H1 (cell line): ENCODE measurements at regions not wholly inside any gene's neighbourhood (a gene's known extent, or its start where the extent isn't known, plus 50 kb on each side); places are given as distances from the start of the nearest gene placed in this dataset.

Experiments
- CTCF ChIA-PET: fragments of 300-600 bp; sonication (Branson Sonifier 250); formaldehyde crosslinking; loops from one replicate; lab custom pipeline; 2021; ENCODE audit not compliant: partially characterized antibody; lab: Charles Lee
- POLR2A ChIA-PET: fragments of 300-600 bp; sonication (Branson Sonifier 250); formaldehyde crosslinking; loops from one replicate; lab custom pipeline; 2021; ENCODE audit warnings: inconsistent platforms; ENCODE audit not compliant: partially characterized antibody; lab: Charles Lee
- DNase-seq, 2 experiments: peaks; one replicate each; pipeline versions ENCODE4 v3.0.0 to v3.0.0-alpha.2; 2010 to 2022; ENCODE audit warnings: low spot score in 2 of 2, low read depth in 1 of 2, mixed read lengths in 1 of 2
- FAIRE-seq: peaks from 2 replicates; lab custom pipeline; 2011; peaks lifted over from hg19 to GRCh38; lab: Jason Lieb, UNC
- H2AFZ ChIP-seq: 2 replicates; pipeline ENCODE4 v1.8.1; 2012; ENCODE audit warnings: low read length, inconsistent platforms
- H2AK5ac ChIP-seq: 2 replicates; pipeline ENCODE4 v1.6.1; 2013; ENCODE audit warnings: low read depth, low read length
- H2BK120ac ChIP-seq: replicated peaks from 2 replicates; pipeline ENCODE3; 2013; ENCODE audit warnings: low read depth, low read length, inconsistent platforms
- H2BK12ac ChIP-seq: 2 replicates; pipeline ENCODE4 v1.6.1; 2013; ENCODE audit warnings: low read depth, low read length
- H2BK15ac ChIP-seq: 2 replicates; pipeline ENCODE4 v1.6.1; 2013; ENCODE audit warnings: low read length
- H2BK20ac ChIP-seq: 2 replicates; pipeline ENCODE4 v1.6.1; 2013; ENCODE audit warnings: low read length
- H2BK5ac ChIP-seq: 2 replicates; pipeline ENCODE4 v1.6.1; 2013; ENCODE audit warnings: low read depth, low read length
- H3K14ac ChIP-seq: 2 replicates; pipeline ENCODE4 v1.6.1; 2013; ENCODE audit warnings: inconsistent platforms; ENCODE audit not compliant: insufficient read length
- H3K18ac ChIP-seq: 2 replicates; pipeline ENCODE4 v1.6.1; 2013; ENCODE audit warnings: low read length; ENCODE audit errors: extremely low read depth
- H3K23ac ChIP-seq: 2 replicates; pipeline ENCODE4 v1.6.1; 2013; ENCODE audit warnings: inconsistent platforms; ENCODE audit not compliant: insufficient read length
- H3K23me2 ChIP-seq: 2 replicates; pipeline ENCODE4 v1.6.1; 2013; ENCODE audit warnings: low read depth, low read length
- H3K27ac ChIP-seq: 2 replicates; pipeline ENCODE4 v1.6.1; 2011; ENCODE audit warnings: low read depth, low read length, inconsistent platforms
- H3K27me3 ChIP-seq, 4 experiments: replicated peaks in 1 of 4; 1 replicate in 1 of 4; 2 replicates in 3 of 4; pipeline versions ENCODE4 v1.6.1 to v1.8.1; 2011 to 2013; ENCODE audit warnings: low read length in 3 of 4, mild to moderate bottlenecking in 3 of 4, inconsistent platforms in 2 of 4, mixed read lengths in 2 of 4, moderate library complexity in 1 of 4; ENCODE audit not compliant: control insufficient read depth in 3 of 4, insufficient read depth in 3 of 4; ENCODE audit errors: extremely low read depth in 1 of 4
- H3K36me3 ChIP-seq, 4 experiments: 2 replicates each; pipeline versions ENCODE4 v1.6.1 to v1.8.1; 2011 to 2013; ENCODE audit warnings: mild to moderate bottlenecking in 4 of 4, low read length in 3 of 4, moderate library complexity in 2 of 4, control low read depth in 1 of 4, inconsistent platforms in 1 of 4; ENCODE audit not compliant: insufficient read depth in 4 of 4, control insufficient read depth in 2 of 4
- H3K4ac ChIP-seq: replicated peaks from 2 replicates; pipeline ENCODE3; 2013; ENCODE audit warnings: low read length, low read depth, mixed read lengths, inconsistent platforms; ENCODE audit not compliant: insufficient read length
- H3K4me1 ChIP-seq, 4 experiments: replicated peaks in 1 of 4; 1 replicate in 1 of 4; 2 replicates in 3 of 4; pipeline versions ENCODE4 v1.6.1 to v1.8.1; 2011 to 2013; ENCODE audit warnings: low read length in 3 of 4, inconsistent platforms in 2 of 4, mixed read lengths in 1 of 4; ENCODE audit not compliant: insufficient read depth in 4 of 4, control insufficient read depth in 3 of 4
- H3K4me2 ChIP-seq, 2 experiments: 2 replicates each; pipeline versions ENCODE4 v1.6.1 to v1.8.1; 2011 to 2013; ENCODE audit warnings: low read depth in 2 of 2, low read length in 2 of 2, control low read depth in 1 of 2, inconsistent platforms in 1 of 2, mild to moderate bottlenecking in 1 of 2; ENCODE audit not compliant: insufficient read depth in 1 of 2
- H3K4me3 ChIP-seq, 4 experiments: fragments of 200-600, 300-600 bp in 1 of 4; sonication (generic), shearing (Covaris generic), sonication (Bioruptor Twin) in 1 of 4; 2 replicates each; pipeline versions ENCODE4 v1.5.1 to v1.8.1; 2011 to 2016; ENCODE audit warnings: low read length in 4 of 4, low read depth in 3 of 4, control low read depth in 2 of 4, inconsistent platforms in 2 of 4, mild to moderate bottlenecking in 2 of 4, mixed read lengths in 1 of 4, moderate library complexity in 1 of 4; ENCODE audit not compliant: insufficient read depth in 2 of 4; ENCODE audit errors: extremely low read depth in 1 of 4
- H3K56ac ChIP-seq: replicated peaks from 2 replicates; pipeline ENCODE3; 2013; ENCODE audit warnings: low read depth, mild to moderate bottlenecking, mixed read lengths, low read length, inconsistent platforms; ENCODE audit not compliant: insufficient read length
- H3K79me1 ChIP-seq: 2 replicates; pipeline ENCODE4 v1.6.1; 2013; ENCODE audit warnings: low read depth, low read length, control low read depth
- H3K79me2 ChIP-seq, 2 experiments: 2 replicates each; pipeline versions ENCODE4 v1.6.1 to v1.8.1; 2012 to 2013; ENCODE audit warnings: low read length in 2 of 2, mild to moderate bottlenecking in 2 of 2, inconsistent platforms in 1 of 2; ENCODE audit not compliant: insufficient read depth in 2 of 2, control insufficient read depth in 1 of 2
- H3K9ac ChIP-seq, 4 experiments: replicated peaks in 1 of 4; 1 replicate in 1 of 4; 2 replicates in 3 of 4; pipeline versions ENCODE4 v1.6.1 to v1.8.1; 2011 to 2013; ENCODE audit warnings: low read depth in 3 of 4, low read length in 3 of 4, control low read depth in 2 of 4, mild to moderate bottlenecking in 2 of 4, moderate library complexity in 2 of 4, inconsistent platforms in 1 of 4; ENCODE audit errors: extremely low read depth in 1 of 4
- H3K9me3 ChIP-seq, 2 experiments: 2 replicates each; pipeline versions ENCODE4 v1.6.1 to v1.8.1; 2012 to 2013; ENCODE audit warnings: mild to moderate bottlenecking in 2 of 2, moderate library complexity in 2 of 2, control low read depth in 1 of 2, inconsistent platforms in 1 of 2, low read depth in 1 of 2, low read length in 1 of 2, mixed read lengths in 1 of 2; ENCODE audit not compliant: insufficient read depth in 2 of 2
- H4K20me1 ChIP-seq, 2 experiments: replicated peaks in 1 of 2; 2 replicates each; pipeline versions ENCODE3 to v1.8.1; 2011 to 2013; ENCODE audit warnings: inconsistent platforms in 2 of 2, low read length in 2 of 2, mild to moderate bottlenecking in 1 of 2; ENCODE audit not compliant: insufficient read depth in 2 of 2, control insufficient read depth in 1 of 2
- H4K5ac ChIP-seq: 2 replicates; pipeline ENCODE4 v1.6.1; 2013; ENCODE audit warnings: low read length, low read depth, mixed read lengths, inconsistent platforms; ENCODE audit not compliant: insufficient read length
- H4K8ac ChIP-seq: 2 replicates; pipeline ENCODE4 v1.8.0; 2013; ENCODE audit warnings: mild to moderate bottlenecking, moderate library complexity, low read length, inconsistent platforms; ENCODE audit not compliant: insufficient read depth; ENCODE audit errors: extremely low read depth
- H4K91ac ChIP-seq: replicated peaks from 2 replicates; pipeline ENCODE3; 2013; ENCODE audit warnings: low read length, mixed read lengths, inconsistent platforms; ENCODE audit not compliant: insufficient read length
- BACH1 ChIP-seq: IDR thresholded peaks from 2 replicates; pipeline ENCODE4 v1.6.1; 2012; ENCODE audit warnings: low read length, improper control_type of control experiment
- BRCA1 ChIP-seq: IDR thresholded peaks from 2 replicates; pipeline ENCODE4 v1.6.1; 2012; ENCODE audit warnings: low read depth, low read length, improper control_type of control experiment
- EGR1 ChIP-seq: IDR thresholded peaks from 2 replicates; pipeline ENCODE4 v1.6.1; 2011; ENCODE audit warnings: low read depth, low read length, borderline replicate concordance
- EP300 ChIP-seq, 2 experiments: IDR thresholded peaks; 1 replicate in 1 of 2; 2 replicates in 1 of 2; pipeline ENCODE4 v1.6.1; 2011 to 2012; ENCODE audit warnings: low read depth in 2 of 2, low read length in 2 of 2, mild to moderate bottlenecking in 2 of 2, borderline replicate concordance in 1 of 2, inconsistent platforms in 1 of 2, moderate library complexity in 1 of 2
- FOSL1 ChIP-seq: IDR thresholded peaks from 2 replicates; pipeline ENCODE4 v1.6.1; 2011; ENCODE audit warnings: mild to moderate bottlenecking, low read depth, low read length, moderate library complexity; ENCODE audit not compliant: insufficient read depth
- POLR2AphosphoS5 ChIP-seq: IDR thresholded peaks from 2 replicates; pipeline ENCODE4 v1.6.1; 2011; ENCODE audit warnings: low read depth, low read length
- SIN3A ChIP-seq, 2 experiments: IDR thresholded peaks in 1 of 2; conservative IDR thresholded peaks in 1 of 2; 2 replicates each; pipeline ENCODE4 v1.6.1; 2011 to 2012; ENCODE audit warnings: low read length in 2 of 2, improper control_type of control experiment in 1 of 2, low read depth in 1 of 2, mild to moderate bottlenecking in 1 of 2
- TEAD4 ChIP-seq: IDR thresholded peaks from 2 replicates; pipeline ENCODE4 v1.6.1; 2012; ENCODE audit warnings: low read depth, low read length, inconsistent platforms, mixed read lengths
- WGBS, 2 experiments: shearing (Covaris generic) in 1 of 2; methylation state at CpG; one replicate each; pipeline versions ENCODE4 v1.1.6 to v1.1.7; 2013 to 2015; ENCODE audit warnings: low lambda C conversion rate in 2 of 2, mixed read lengths in 2 of 2, inconsistent platforms in 1 of 2, low coverage in 1 of 2, missing lambda C conversion rate in 1 of 2; ENCODE audit not compliant: insufficient replicate concordance in 2 of 2, insufficient coverage in 1 of 2, insufficient read length in 1 of 2; ENCODE audit errors: extremely low coverage in 1 of 2, missing lambda C conversion rate in 1 of 2; 5-methylcytosine and 5-hydroxymethylcytosine counted together
- TF ChIP-seq, protein P1 (sequence below), 3 experiments: IDR thresholded peaks; 1 replicate in 2 of 3; 2 replicates in 1 of 3; pipeline versions ENCODE4 v1.5.1 to v1.6.1; 2011; ENCODE audit warnings: low read length in 3 of 3, mild to moderate bottlenecking in 3 of 3, inconsistent platforms in 2 of 3, low read depth in 1 of 3, moderate library complexity in 1 of 3; ENCODE audit not compliant: insufficient read depth in 1 of 3; ENCODE audit errors: control extremely low read depth in 1 of 3
- TF ChIP-seq, protein P2 (sequence below): IDR thresholded peaks from 2 replicates; pipeline ENCODE4 v1.6.1; 2012; ENCODE audit warnings: low read length, inconsistent platforms

DNA sequence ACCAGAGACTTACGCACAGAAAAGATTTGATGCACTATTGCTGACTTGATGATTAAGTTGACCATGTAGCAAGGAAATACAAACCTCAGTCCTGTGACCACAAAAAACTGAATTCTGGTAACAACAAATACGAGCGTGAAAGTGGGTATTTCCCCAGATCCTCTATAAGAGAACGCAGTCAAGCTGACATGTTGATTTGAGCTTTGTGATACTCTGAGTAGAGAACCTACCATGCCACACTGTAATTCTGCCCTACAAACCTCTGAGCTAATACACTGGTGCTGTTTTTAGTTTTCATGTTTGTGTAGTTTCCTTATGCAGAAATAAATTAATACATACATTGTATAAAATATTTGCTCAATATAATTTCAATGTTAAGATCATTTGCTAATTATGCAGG lies 565.6 kb upstream of the EPHA5 start:
- Histone ChIP-seq H3K79me2 (no peaks in the 10 kb centered on the region), H4K91ac (no peak overlapping the region), H3K27me3 (no peaks in the 10 kb centered on the region), H2AK5ac (no peak overlapping the region), H3K4ac (no peak overlapping the region), H2BK20ac (no peak overlapping the region), H3K27ac (no peak overlapping the region), H3K36me3 (no peaks in the 10 kb centered on the region), H3K23ac (no peak overlapping the region), H2BK15ac (no peak overlapping the region), H3K56ac (peak overlapping the region; percentile 57), H2AFZ (no peak overlapping the region), H4K20me1 (peaks cover 0 to 1% of the 10 kb centered on the region in 2 experiments), H2BK120ac (no peak overlapping the region), H3K23me2 (no peaks in the 10 kb centered on the region), H4K8ac (no peak overlapping the region), H2BK12ac (no peak overlapping the region), H3K9ac (no peak overlapping the region), H3K4me3 (no peak overlapping the region), H3K14ac (no peak overlapping the region), H3K18ac (no peak overlapping the region), H3K4me2 (no peak overlapping the region), H2BK5ac (no peak overlapping the region), H3K9me3 (no peaks in the 10 kb centered on the region; a peak in 1 of 4 replicates), H3K79me1 (no peaks in the 10 kb centered on the region), H3K4me1 (no peaks in the 10 kb centered on the region), H4K5ac (no peak overlapping the region)
- DNase-seq (no peak), FAIRE-seq (no peak)
- WGBS, 2 experiments = 85% methylated on average over 4 of the region's 4 CpGs; no CpG with 5 or more reads in 1 of the 2 experiments
- CTCF ChIA-PET = no interaction called here
- POLR2A ChIA-PET = no interaction called here
- no peak for TF ChIP-seq POLR2AphosphoS5
- TF ChIP-seq EGR1 = no peak
- no peak for TF ChIP-seq FOSL1
- no peak for TF ChIP-seq BRCA1
- TF ChIP-seq SIN3A (conservative IDR thresholded peaks at IDR 0.05 in 1 of 2, IDR thresholded peaks at IDR 0.05 in 1 of 2; ENCODE audit: low read depth in 1 of 2, low read length in 2 of 2) = no peak
- no peak for TF ChIP-seq TEAD4
- TF ChIP-seq, protein P1, sequence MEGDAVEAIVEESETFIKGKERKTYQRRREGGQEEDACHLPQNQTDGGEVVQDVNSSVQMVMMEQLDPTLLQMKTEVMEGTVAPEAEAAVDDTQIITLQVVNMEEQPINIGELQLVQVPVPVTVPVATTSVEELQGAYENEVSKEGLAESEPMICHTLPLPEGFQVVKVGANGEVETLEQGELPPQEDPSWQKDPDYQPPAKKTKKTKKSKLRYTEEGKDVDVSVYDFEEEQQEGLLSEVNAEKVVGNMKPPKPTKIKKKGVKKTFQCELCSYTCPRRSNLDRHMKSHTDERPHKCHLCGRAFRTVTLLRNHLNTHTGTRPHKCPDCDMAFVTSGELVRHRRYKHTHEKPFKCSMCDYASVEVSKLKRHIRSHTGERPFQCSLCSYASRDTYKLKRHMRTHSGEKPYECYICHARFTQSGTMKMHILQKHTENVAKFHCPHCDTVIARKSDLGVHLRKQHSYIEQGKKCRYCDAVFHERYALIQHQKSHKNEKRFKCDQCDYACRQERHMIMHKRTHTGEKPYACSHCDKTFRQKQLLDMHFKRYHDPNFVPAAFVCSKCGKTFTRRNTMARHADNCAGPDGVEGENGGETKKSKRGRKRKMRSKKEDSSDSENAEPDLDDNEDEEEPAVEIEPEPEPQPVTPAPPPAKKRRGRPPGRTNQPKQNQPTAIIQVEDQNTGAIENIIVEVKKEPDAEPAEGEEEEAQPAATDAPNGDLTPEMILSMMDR (IDR thresholded peaks at IDR 0.05; ENCODE audit: control extremely low read depth in 1 of 3, insufficient read depth in 1 of 3, low read depth in 1 of 3, low read length in 3 of 3) = no peak
- no peak for TF ChIP-seq EP300 (IDR thresholded peaks at IDR 0.05; ENCODE audit: borderline replicate concordance in 1 of 2, low read depth in 2 of 2, low read length in 2 of 2)
- TF ChIP-seq, protein P2, sequence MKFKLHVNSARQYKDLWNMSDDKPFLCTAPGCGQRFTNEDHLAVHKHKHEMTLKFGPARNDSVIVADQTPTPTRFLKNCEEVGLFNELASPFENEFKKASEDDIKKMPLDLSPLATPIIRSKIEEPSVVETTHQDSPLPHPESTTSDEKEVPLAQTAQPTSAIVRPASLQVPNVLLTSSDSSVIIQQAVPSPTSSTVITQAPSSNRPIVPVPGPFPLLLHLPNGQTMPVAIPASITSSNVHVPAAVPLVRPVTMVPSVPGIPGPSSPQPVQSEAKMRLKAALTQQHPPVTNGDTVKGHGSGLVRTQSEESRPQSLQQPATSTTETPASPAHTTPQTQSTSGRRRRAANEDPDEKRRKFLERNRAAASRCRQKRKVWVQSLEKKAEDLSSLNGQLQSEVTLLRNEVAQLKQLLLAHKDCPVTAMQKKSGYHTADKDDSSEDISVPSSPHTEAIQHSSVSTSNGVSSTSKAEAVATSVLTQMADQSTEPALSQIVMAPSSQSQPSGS = no peak
- TF ChIP-seq BACH1 = no peak
